IMR-90 (cell line): ENCODE measurements at regions not wholly inside any gene's neighbourhood (a gene's known extent, or its start where the extent isn't known, plus 50 kb on each side); places are given as distances from the start of the nearest gene placed in this dataset.

Experiments
- ATAC-seq: fragments of 200-7000 bp; cut with Tn5 transposase; 2 replicates; pipeline ENCODE4 v1.9.1; 2020; ENCODE audit warnings: low read depth, mild to moderate bottlenecking, moderate library complexity
- BruUV-seq: library from RNA; stranded (reverse); fragments of 400-500 nt; replicated peaks from 2 replicates; lab custom pipeline; 2021; lab: Mats Ljungman, UMichigan
- CTCF ChIA-PET: fragments of 300-600 bp; formaldehyde crosslinking; extraction: SDS; loops from one replicate; lab custom pipeline; 2021; ENCODE audit warnings: antibody characterized with exemption; lab: Yijun Ruan, JAX
- POLR2A ChIA-PET: fragments of 300-600 bp; sonication (Branson Sonifier 250); formaldehyde crosslinking; loops from one replicate; lab custom pipeline; 2022; ENCODE audit warnings: antibody characterized with exemption; ENCODE audit not compliant: unreplicated experiment; lab: Charles Lee
- DNase-seq: peaks from one replicate; pipeline ENCODE4 v3.0.0; 2013
- H2AFZ ChIP-seq: replicated peaks from 2 replicates; pipeline ENCODE3; 2013; ENCODE audit warnings: low read length, mild to moderate bottlenecking; ENCODE audit not compliant: poor library complexity
- H2AK5ac ChIP-seq: 2 replicates; pipeline ENCODE4 v1.6.1; 2013; ENCODE audit warnings: low read depth, low read length, inconsistent platforms
- H2AK9ac ChIP-seq: replicated peaks from 2 replicates; pipeline ENCODE3; 2013; ENCODE audit warnings: mild to moderate bottlenecking, low read depth, low read length, moderate library complexity; ENCODE audit not compliant: poor library complexity
- H2BK120ac ChIP-seq: 2 replicates; pipeline ENCODE4 v1.6.1; 2013; ENCODE audit warnings: low read depth, low read length, inconsistent platforms
- H2BK15ac ChIP-seq: 3 replicates; pipeline ENCODE4 v1.6.1; 2013; ENCODE audit warnings: low read depth, low read length, inconsistent platforms
- H2BK20ac ChIP-seq: 2 replicates; pipeline ENCODE4 v1.6.1; 2013; ENCODE audit warnings: low read depth, mild to moderate bottlenecking, inconsistent platforms, low read length, moderate library complexity
- H2BK5ac ChIP-seq: 2 replicates; pipeline ENCODE4 v1.6.1; 2013; ENCODE audit warnings: mild to moderate bottlenecking, low read depth, low read length, inconsistent platforms; ENCODE audit not compliant: poor library complexity, severe bottlenecking
- H3K14ac ChIP-seq: replicated peaks from 2 replicates; pipeline ENCODE4 v1.6.1; 2013; ENCODE audit warnings: low read depth, low read length, inconsistent platforms
- H3K18ac ChIP-seq: 2 replicates; pipeline ENCODE4 v1.6.1; 2013; ENCODE audit warnings: low read depth, low read length, control low read depth
- H3K23ac ChIP-seq: 2 replicates; pipeline ENCODE4 v1.6.1; 2013; ENCODE audit warnings: low read depth, low read length, inconsistent platforms
- H3K27ac ChIP-seq: 2 replicates; pipeline ENCODE4 v1.5.1; 2013; ENCODE audit warnings: mild to moderate bottlenecking, control low read depth, low read length; ENCODE audit not compliant: insufficient read depth
- H3K27me3 ChIP-seq: 2 replicates; pipeline ENCODE4 v1.6.1; 2013; ENCODE audit warnings: low read length; ENCODE audit not compliant: control insufficient read depth, insufficient read depth
- H3K36me3 ChIP-seq: 2 replicates; pipeline ENCODE4 v1.6.1; 2013; ENCODE audit warnings: low read length, mixed read lengths; ENCODE audit not compliant: control insufficient read depth, insufficient read depth
- H3K4ac ChIP-seq: 2 replicates; pipeline ENCODE4 v1.6.1; 2013; ENCODE audit warnings: low read depth, low read length, inconsistent platforms
- H3K4me1 ChIP-seq: 2 replicates; pipeline ENCODE4 v1.6.1; 2013; ENCODE audit warnings: low read length, mixed read lengths; ENCODE audit not compliant: control insufficient read depth, insufficient read depth
- H3K4me2 ChIP-seq: 2 replicates; pipeline ENCODE4 v1.6.1; 2013; ENCODE audit warnings: low read depth, mild to moderate bottlenecking, control low read depth, low read length, moderate library complexity
- H3K4me3 ChIP-seq: 2 replicates; pipeline ENCODE4 v1.5.1; 2013; ENCODE audit warnings: low read depth, mild to moderate bottlenecking, control low read depth, low read length, moderate library complexity; ENCODE audit not compliant: insufficient read depth
- H3K56ac ChIP-seq: 2 replicates; pipeline ENCODE4 v1.6.1; 2013; ENCODE audit warnings: low read length, inconsistent platforms; ENCODE audit not compliant: insufficient read depth; ENCODE audit errors: extremely low read depth
- H3K79me1 ChIP-seq, 2 experiments: 2 replicates each; pipeline ENCODE4 v1.6.1; 2013; ENCODE audit warnings: low read length in 2 of 2, inconsistent platforms in 1 of 2, low read depth in 1 of 2
- H3K9ac ChIP-seq: 2 replicates; pipeline ENCODE4 v1.6.1; 2013; ENCODE audit warnings: low read depth, low read length, control low read depth
- H3K9me1 ChIP-seq: 2 replicates; pipeline ENCODE4 v1.6.1; 2013; ENCODE audit warnings: low read length, inconsistent platforms; ENCODE audit not compliant: insufficient read depth
- H3K9me3 ChIP-seq: 2 replicates; pipeline ENCODE4 v1.6.1; 2013; ENCODE audit warnings: low read length; ENCODE audit not compliant: control insufficient read depth, insufficient read depth
- H4K20me1 ChIP-seq: 2 replicates; pipeline ENCODE4 v1.6.1; 2013; ENCODE audit warnings: low read length, inconsistent platforms; ENCODE audit not compliant: insufficient read depth
- H4K5ac ChIP-seq: 2 replicates; pipeline ENCODE4 v1.6.1; 2013; ENCODE audit warnings: mild to moderate bottlenecking, low read depth, low read length, control low read depth
- H4K8ac ChIP-seq, 2 experiments: 2 replicates each; pipeline ENCODE4 v1.6.1; 2013; ENCODE audit warnings: low read depth in 2 of 2, low read length in 2 of 2, control low read depth in 1 of 2, inconsistent platforms in 1 of 2
- H4K91ac ChIP-seq: 2 replicates; pipeline ENCODE4 v1.6.1; 2013; ENCODE audit warnings: low read depth, low read length, inconsistent platforms; ENCODE audit not compliant: insufficient read depth
- BHLHE40 ChIP-seq: fragments of 150-350 bp; IDR thresholded peaks from 2 replicates; pipeline ENCODE4 v1.6.1; 2016; ENCODE audit warnings: mild to moderate bottlenecking, low read depth, low read length
- WGBS, 2 experiments: methylation state at CpG; one replicate each; pipeline versions ENCODE4 v1.1.5 to v1.1.7; 2013; ENCODE audit warnings: missing lambda C conversion rate in 2 of 2; ENCODE audit not compliant: insufficient read length in 1 of 2; ENCODE audit errors: extremely low coverage in 2 of 2; 5-methylcytosine and 5-hydroxymethylcytosine counted together
- dilution Hi-C: fragments of 300-500 bp; cut with HindIII; formaldehyde crosslinking; loops from one replicate; pipeline ENCODE4 v1.14.3; 2018; ENCODE audit warnings: low sequenced_read_pairs; ENCODE audit not compliant: unreplicated experiment
- in situ Hi-C: fragments of 300-500 bp; cut with MboI; formaldehyde crosslinking; loops from 3 replicates; pipeline ENCODE4 v1.14.3; 2019; ENCODE audit warnings: low sequenced_read_pairs, inconsistent platforms, mixed read lengths
- intact Hi-C: fragments of 100-400 bp; cut with micrococcal nuclease; formaldehyde crosslinking; loops from 2 replicates; pipeline ENCODE4 v1.10.0; 2022
- TF ChIP-seq, protein P1 (sequence below): conservative IDR thresholded peaks from 2 replicates; pipeline ENCODE4 v1.5.1; 2012; ENCODE audit warnings: mild to moderate bottlenecking, low read depth, low read length, improper control_type of control experiment

DNA sequence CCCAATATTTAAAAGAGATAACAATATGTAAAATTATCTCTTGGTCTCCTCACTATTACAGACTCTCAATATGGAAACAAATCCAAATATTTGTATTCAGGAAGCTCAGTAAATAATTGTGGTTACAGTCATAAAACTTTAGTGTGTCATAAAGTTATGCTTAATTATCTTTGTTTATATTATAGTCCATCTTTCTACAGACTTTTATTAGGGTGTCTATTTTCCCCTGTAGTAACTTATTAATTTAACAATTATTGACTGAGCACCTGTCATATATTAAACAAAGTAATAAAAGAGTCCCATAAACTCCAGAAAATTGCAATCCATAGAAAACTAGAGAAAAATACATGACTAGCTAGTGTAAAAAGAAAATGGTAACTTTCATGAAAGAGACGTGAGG is 61.6 kb upstream of the GPM6A start:
- Histone ChIP-seq H3K4me3 (no peak overlapping the region), H3K4me2 (no peak overlapping the region), H3K36me3 (no peaks in the 10 kb centered on the region), H2BK20ac (no peak overlapping the region), H2AFZ (no peak overlapping the region), H2BK120ac (no peak overlapping the region), H3K9me3 (no peaks in the 10 kb centered on the region), H3K18ac (no peak overlapping the region), H2AK9ac (no peak overlapping the region), H4K20me1 (no peaks in the 10 kb centered on the region), H3K9me1 (no peaks in the 10 kb centered on the region), H3K23ac (no peak overlapping the region), H3K27ac (no peak overlapping the region), H3K14ac (no peak overlapping the region), H3K4me1 (no peaks in the 10 kb centered on the region), H2BK5ac (no peak overlapping the region), H3K9ac (no peak overlapping the region), H4K5ac (no peak overlapping the region), H3K4ac (no peak overlapping the region), H2AK5ac (no peak overlapping the region), H3K56ac (no peak overlapping the region), H4K8ac (no peak overlapping the region), H2BK15ac (no peak overlapping the region), H4K91ac (no peak overlapping the region), H3K27me3 (no peaks in the 10 kb centered on the region), H3K79me1 (no peaks in the 10 kb centered on the region)
- in situ Hi-C loops (no loop called here), dilution Hi-C loops (no loop called here), intact Hi-C loops (no loop called here)
- 50% methylated on average over 1 of the region's 1 CpG; no CpG with 5 or more reads in 1 of the 2 experiments for WGBS, 2 experiments
- ATAC-seq (no peak), DNase-seq (no peak)
- no TSS peak for BruUV-seq
- ChIA-PET POLR2A (no interaction called here), CTCF (interaction anchor here (0.6 kb wide), 1 partner anchor 159 kb away, joined by 3 read pairs; no protein-coding TSS in a partner anchor)
- no peak for TF ChIP-seq BHLHE40
- TF ChIP-seq, protein P1, sequence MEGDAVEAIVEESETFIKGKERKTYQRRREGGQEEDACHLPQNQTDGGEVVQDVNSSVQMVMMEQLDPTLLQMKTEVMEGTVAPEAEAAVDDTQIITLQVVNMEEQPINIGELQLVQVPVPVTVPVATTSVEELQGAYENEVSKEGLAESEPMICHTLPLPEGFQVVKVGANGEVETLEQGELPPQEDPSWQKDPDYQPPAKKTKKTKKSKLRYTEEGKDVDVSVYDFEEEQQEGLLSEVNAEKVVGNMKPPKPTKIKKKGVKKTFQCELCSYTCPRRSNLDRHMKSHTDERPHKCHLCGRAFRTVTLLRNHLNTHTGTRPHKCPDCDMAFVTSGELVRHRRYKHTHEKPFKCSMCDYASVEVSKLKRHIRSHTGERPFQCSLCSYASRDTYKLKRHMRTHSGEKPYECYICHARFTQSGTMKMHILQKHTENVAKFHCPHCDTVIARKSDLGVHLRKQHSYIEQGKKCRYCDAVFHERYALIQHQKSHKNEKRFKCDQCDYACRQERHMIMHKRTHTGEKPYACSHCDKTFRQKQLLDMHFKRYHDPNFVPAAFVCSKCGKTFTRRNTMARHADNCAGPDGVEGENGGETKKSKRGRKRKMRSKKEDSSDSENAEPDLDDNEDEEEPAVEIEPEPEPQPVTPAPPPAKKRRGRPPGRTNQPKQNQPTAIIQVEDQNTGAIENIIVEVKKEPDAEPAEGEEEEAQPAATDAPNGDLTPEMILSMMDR, result no peak
